ENCODE measurements at regions not wholly inside any gene's neighbourhood (a gene's known extent, or its start where the extent isn't known, plus 50 kb on each side); places are given as distances from the start of the nearest gene placed in this dataset.

GRCh38 chr1:56002231-56002630 lies 577.1 kb downstream of the PLPP3 start:
- H3K27ac ChIP-seq (ENCODE audit: poor library complexity, severe bottlenecking) = no peak overlapping the region
- ATAC-seq (ENCODE audit: low read depth) (no peak), DNase-seq (ENCODE audit: low spot score) (no peak)
- TF ChIP-seq CTCF (IDR thresholded peaks at IDR 0.05; ENCODE audit: poor library complexity, severe bottlenecking) = no peak
- H3K4me3 ChIP-seq (ENCODE audit: severe bottlenecking) = no peak overlapping the region
- no peaks in the 10 kb centered on the region for H3K4me1 ChIP-seq (ENCODE audit: insufficient read depth, poor library complexity, severe bottlenecking)
- no peaks in the 10 kb centered on the region for H3K9me3 ChIP-seq (ENCODE audit: severe bottlenecking)
- no peaks in the 10 kb centered on the region for H3K27me3 ChIP-seq (ENCODE audit: insufficient read depth, poor library complexity, severe bottlenecking)
- no peaks in the 10 kb centered on the region for H3K36me3 ChIP-seq (ENCODE audit: low read depth)

GRCh38 chr1:56000424-56000823 lies 578.9 kb downstream of the PLPP3 start:
- H3K4me1 ChIP-seq (ENCODE audit: insufficient read depth, poor library complexity, severe bottlenecking) = no peaks in the 10 kb centered on the region
- no peak overlapping the region for H3K4me3 ChIP-seq (ENCODE audit: severe bottlenecking)
- TF ChIP-seq CTCF (IDR thresholded peaks at IDR 0.05; ENCODE audit: poor library complexity, severe bottlenecking) = no peak
- H3K27ac ChIP-seq (ENCODE audit: poor library complexity, severe bottlenecking) = no peak overlapping the region
- no peaks in the 10 kb centered on the region for H3K36me3 ChIP-seq (ENCODE audit: low read depth)
- no peaks in the 10 kb centered on the region for H3K27me3 ChIP-seq (ENCODE audit: insufficient read depth, poor library complexity, severe bottlenecking)
- no peaks in the 10 kb centered on the region for H3K9me3 ChIP-seq (ENCODE audit: severe bottlenecking)
- DNase-seq (ENCODE audit: low spot score) = no peak
- ATAC-seq (ENCODE audit: low read depth) = no peak

GRCh38 chr1:55997536-55997935 lies 581.8 kb downstream of the PLPP3 start:
- H3K4me1 ChIP-seq (ENCODE audit: insufficient read depth, poor library complexity, severe bottlenecking) = no peaks in the 10 kb centered on the region
- H3K27ac ChIP-seq (ENCODE audit: poor library complexity, severe bottlenecking) = no peak overlapping the region
- no peak overlapping the region for H3K4me3 ChIP-seq (ENCODE audit: severe bottlenecking)
- DNase-seq (ENCODE audit: low spot score) (no peak), ATAC-seq (ENCODE audit: low read depth) (no peak)
- H3K36me3 ChIP-seq (ENCODE audit: low read depth) = no peaks in the 10 kb centered on the region
- TF ChIP-seq CTCF (IDR thresholded peaks at IDR 0.05; ENCODE audit: poor library complexity, severe bottlenecking) = no peak
- H3K27me3 ChIP-seq (ENCODE audit: insufficient read depth, poor library complexity, severe bottlenecking) = no peaks in the 10 kb centered on the region
- no peaks in the 10 kb centered on the region for H3K9me3 ChIP-seq (ENCODE audit: severe bottlenecking)

- DNase-seq (ENCODE audit: low spot score) (no peak), ATAC-seq (ENCODE audit: low read depth) (no peak)
- Histone ChIP-seq H3K27ac (ENCODE audit: poor library complexity, severe bottlenecking) (no peak overlapping the region), H3K4me1 (ENCODE audit: insufficient read depth, poor library complexity, severe bottlenecking) (no peaks in the 10 kb centered on the region), H3K27me3 (ENCODE audit: insufficient read depth, poor library complexity, severe bottlenecking) (no peaks in the 10 kb centered on the region), H3K4me3 (ENCODE audit: severe bottlenecking) (no peak overlapping the region), H3K9me3 (ENCODE audit: severe bottlenecking) (no peaks in the 10 kb centered on the region), H3K36me3 (ENCODE audit: low read depth) (no peaks in the 10 kb centered on the region)
- TF ChIP-seq CTCF (IDR thresholded peaks at IDR 0.05; ENCODE audit: poor library complexity, severe bottlenecking) = no peak
These were observed 585.6 kb downstream of the PLPP3 start for GRCh38 chr1:55993646-55994318.

- Histone ChIP-seq H3K27ac (ENCODE audit: poor library complexity, severe bottlenecking) (no peak overlapping the region), H3K4me1 (ENCODE audit: insufficient read depth, poor library complexity, severe bottlenecking) (no peaks in the 10 kb centered on the region), H3K9me3 (ENCODE audit: severe bottlenecking) (no peaks in the 10 kb centered on the region), H3K4me3 (ENCODE audit: severe bottlenecking) (no peak overlapping the region), H3K36me3 (ENCODE audit: low read depth) (no peaks in the 10 kb centered on the region), H3K27me3 (ENCODE audit: insufficient read depth, poor library complexity, severe bottlenecking) (no peaks in the 10 kb centered on the region)
- TF ChIP-seq CTCF (IDR thresholded peaks at IDR 0.05; ENCODE audit: poor library complexity, severe bottlenecking) = no peak
- no peak for ATAC-seq (ENCODE audit: low read depth)
- no peak for DNase-seq (ENCODE audit: low spot score)
These were observed 589.4 kb downstream of the PLPP3 start for GRCh38 chr1:55990007-55990406.

Measured in RWPE2 (cell line).